ENCODE measurements at regions not wholly inside any gene's neighbourhood (a gene's known extent, or its start where the extent isn't known, plus 50 kb on each side); places are given as distances from the start of the nearest gene placed in this dataset.

GRCh38 chr4:29278585-29278984 is 1441.6 kb upstream of the PCDH7 start:
- DNase-seq (ENCODE audit: low spot score in 2 of 2): no peak
- intact Hi-C loops (cut with DNase I; ENCODE audit: low total_unique reads): no loop called here
- Histone ChIP-seq H3K27ac (no peak overlapping the region), H3K9me3 (no peaks in the 10 kb centered on the region), H3K27me3 (no peaks in the 10 kb centered on the region), H3K4me3 (no peak overlapping the region), H3K36me3 (no peaks in the 10 kb centered on the region), H3K4me1 (no peaks in the 10 kb centered on the region)
- TF ChIP-seq CTCF (IDR thresholded peaks at IDR 0.05) (no peak), POLR2A (IDR thresholded peaks at IDR 0.05) (no peak), POLR2AphosphoS5 (IDR thresholded peaks at IDR 0.05) (no peak)

GRCh38 chr4:29289118-29289517 is 1431.1 kb upstream of the PCDH7 start:
- H3K9me3 ChIP-seq: no peaks in the 10 kb centered on the region
- intact Hi-C loops (cut with DNase I; ENCODE audit: low total_unique reads): no loop called here
- DNase-seq (ENCODE audit: low spot score in 2 of 2): no peak
- H3K36me3 ChIP-seq: no peaks in the 10 kb centered on the region
- TF ChIP-seq POLR2A (IDR thresholded peaks at IDR 0.05) (no peak), POLR2AphosphoS5 (IDR thresholded peaks at IDR 0.05) (no peak), CTCF (IDR thresholded peaks at IDR 0.05) (no peak)
- no peak overlapping the region for H3K27ac ChIP-seq
- H3K4me1 ChIP-seq: no peaks in the 10 kb centered on the region
- H3K4me3 ChIP-seq: no peak overlapping the region
- no peaks in the 10 kb centered on the region for H3K27me3 ChIP-seq

- intact Hi-C loops (cut with DNase I; ENCODE audit: low total_unique reads): no loop called here
- H3K4me3 ChIP-seq: no peak overlapping the region
- H3K9me3 ChIP-seq: no peaks in the 10 kb centered on the region
- no peak overlapping the region for H3K27ac ChIP-seq
- H3K36me3 ChIP-seq: no peaks in the 10 kb centered on the region
- TF ChIP-seq POLR2A (IDR thresholded peaks at IDR 0.05) (no peak), POLR2AphosphoS5 (IDR thresholded peaks at IDR 0.05) (no peak), CTCF (IDR thresholded peaks at IDR 0.05) (no peak)
- no peak for DNase-seq (ENCODE audit: low spot score in 2 of 2)
- H3K27me3 ChIP-seq: no peaks in the 10 kb centered on the region
- H3K4me1 ChIP-seq: no peaks in the 10 kb centered on the region
These were observed 1424.9 kb upstream of the PCDH7 start for GRCh38 chr4:29295280-29295679.

GRCh38 chr4:29304595-29304994 is 1415.6 kb upstream of the PCDH7 start:
- intact Hi-C loops (cut with DNase I; ENCODE audit: low total_unique reads): no loop called here
- no peak for TF ChIP-seq CTCF (IDR thresholded peaks at IDR 0.05)
- no peak for TF ChIP-seq POLR2A (IDR thresholded peaks at IDR 0.05)
- no peak for TF ChIP-seq POLR2AphosphoS5 (IDR thresholded peaks at IDR 0.05)
- H3K4me1 ChIP-seq: no peaks in the 10 kb centered on the region
- no peak for DNase-seq (ENCODE audit: low spot score in 2 of 2)
- H3K27ac ChIP-seq: no peak overlapping the region
- no peaks in the 10 kb centered on the region for H3K27me3 ChIP-seq
- H3K4me3 ChIP-seq: no peak overlapping the region
- no peaks in the 10 kb centered on the region for H3K36me3 ChIP-seq
- no peaks in the 10 kb centered on the region for H3K9me3 ChIP-seq

GRCh38 chr4:29307256-29307655 is 1412.9 kb upstream of the PCDH7 start:
- DNase-seq (ENCODE audit: low spot score in 2 of 2): no peak
- TF ChIP-seq POLR2A (IDR thresholded peaks at IDR 0.05): no peak
- TF ChIP-seq CTCF (IDR thresholded peaks at IDR 0.05): no peak
- no peak for TF ChIP-seq POLR2AphosphoS5 (IDR thresholded peaks at IDR 0.05)
- no peak overlapping the region for H3K4me3 ChIP-seq
- no peaks in the 10 kb centered on the region for H3K36me3 ChIP-seq
- H3K4me1 ChIP-seq: no peaks in the 10 kb centered on the region
- intact Hi-C loops (cut with DNase I; ENCODE audit: low total_unique reads): no loop called here
- H3K27ac ChIP-seq: no peak overlapping the region
- no peaks in the 10 kb centered on the region for H3K9me3 ChIP-seq
- no peaks in the 10 kb centered on the region for H3K27me3 ChIP-seq
